Fibroblast of gingiva (primary cell): ENCODE measurements at regions not wholly inside any gene's neighbourhood (a gene's known extent, or its start where the extent isn't known, plus 50 kb on each side); places are given as distances from the start of the nearest gene placed in this dataset.
"Not testable (repeated sequence)": the region's sequence is repeated elsewhere in the genome, so short reads cannot be mapped to it uniquely, and the experiment has no call there.

Experiments used
- DNase-seq: peaks from one replicate; pipeline ENCODE4 v3.0.0-alpha.2; 2011; ENCODE audit warnings: low read depth

GRCh38 chr9:30815585-30815984, 1568.9 kb upstream of the ACO1 start:
- DNase-seq = no peak

- DNase-seq = no peak
Measured at GRCh38 chr9:30845136-30845535, 1539.3 kb upstream of the ACO1 start.

- no peak for DNase-seq
Measured at GRCh38 chr9:30846651-30847050, 1537.8 kb upstream of the ACO1 start.

GRCh38 chr9:30851600-30851999, 1532.8 kb upstream of the ACO1 start:
- DNase-seq = no peak

GRCh38 chr9:30900706-30901105, 1483.7 kb upstream of the ACO1 start:
- DNase-seq = no peak

- no peak for DNase-seq
Measured at GRCh38 chr9:30913331-30913730, 1471.1 kb upstream of the ACO1 start.

- no peak for DNase-seq
Measured at GRCh38 chr9:30915451-30915850, 1469.0 kb upstream of the ACO1 start.

- DNase-seq = no peak
Measured at GRCh38 chr9:30925126-30925525, 1459.3 kb upstream of the ACO1 start.

GRCh38 chr9:30925635-30926034, 1458.8 kb upstream of the ACO1 start:
- no peak for DNase-seq

GRCh38 chr9:30928045-30928444, 1456.4 kb upstream of the ACO1 start:
- DNase-seq = no peak

- DNase-seq = no peak
Measured at GRCh38 chr9:30932226-30932625, 1452.2 kb upstream of the ACO1 start.

- no peak for DNase-seq
Measured at GRCh38 chr9:30935730-30936129, 1448.7 kb upstream of the ACO1 start.

GRCh38 chr9:30937106-30937505, 1447.3 kb upstream of the ACO1 start:
- DNase-seq = no peak

- DNase-seq = not testable (repeated sequence)
Measured at GRCh38 chr9:30942852-30943251, 1441.6 kb upstream of the ACO1 start.

GRCh38 chr9:30943446-30944224, 1440.8 kb upstream of the ACO1 start:
- no peak for DNase-seq

- DNase-seq = no peak
Measured at GRCh38 chr9:30944225-30944569, 1440.2 kb upstream of the ACO1 start.

- DNase-seq = no peak
Measured at GRCh38 chr9:30944741-30945280, 1439.6 kb upstream of the ACO1 start.

- DNase-seq = no peak
Measured at GRCh38 chr9:30964332-30964731, 1420.1 kb upstream of the ACO1 start.

GRCh38 chr9:30967476-30967875, 1417.0 kb upstream of the ACO1 start:
- DNase-seq = no peak

- DNase-seq = no peak
Measured at GRCh38 chr9:30970186-30970585, 1414.3 kb upstream of the ACO1 start.

- DNase-seq = no peak
Measured at GRCh38 chr9:30970812-30971211, 1413.6 kb upstream of the ACO1 start.

- no peak for DNase-seq
Measured at GRCh38 chr9:30972654-30973053, 1411.8 kb upstream of the ACO1 start.

GRCh38 chr9:30977965-30978364, 1406.5 kb upstream of the ACO1 start:
- no peak for DNase-seq

GRCh38 chr9:30982301-30982700, 1402.1 kb upstream of the ACO1 start:
- no peak for DNase-seq
